Ectodermal cell (in vitro differentiated cells): ENCODE measurements at regions not wholly inside any gene's neighbourhood (a gene's known extent, or its start where the extent isn't known, plus 50 kb on each side); places are given as distances from the start of the nearest gene placed in this dataset.

Source experiments
- H3K27ac ChIP-seq: 2 replicates; pipeline ENCODE4 v1.7.0; 2013; ENCODE audit warnings: mild to moderate bottlenecking, low read depth, low read length; ENCODE audit not compliant: insufficient read depth, poor library complexity, severe bottlenecking
- H3K27me3 ChIP-seq: 2 replicates; pipeline ENCODE4 v1.7.0; 2013; ENCODE audit warnings: mild to moderate bottlenecking, low read length; ENCODE audit not compliant: insufficient read depth, control insufficient read depth, poor library complexity, severe bottlenecking
- H3K36me3 ChIP-seq: one replicate; pipeline ENCODE4 v1.7.0; 2013; ENCODE audit warnings: low read length; ENCODE audit not compliant: control insufficient read depth, insufficient read depth
- H3K4me1 ChIP-seq: one replicate; pipeline ENCODE4 v1.7.0; 2013; ENCODE audit warnings: low read length; ENCODE audit not compliant: control insufficient read depth, insufficient read depth
- H3K4me3 ChIP-seq: 2 replicates; pipeline ENCODE4 v1.7.0; 2013; ENCODE audit warnings: low read depth, low read length, control low read depth; ENCODE audit not compliant: insufficient read depth
- H3K9me3 ChIP-seq: 2 replicates; pipeline ENCODE4 v1.7.0; 2013; ENCODE audit warnings: mild to moderate bottlenecking, low read length, moderate library complexity; ENCODE audit not compliant: control insufficient read depth
- WGBS, 2 experiments: methylation state at CpG; one replicate each; pipeline ENCODE4 v1.1.7; 2013; ENCODE audit warnings: missing lambda C conversion rate in 2 of 2; 5-methylcytosine and 5-hydroxymethylcytosine counted together

DNA sequence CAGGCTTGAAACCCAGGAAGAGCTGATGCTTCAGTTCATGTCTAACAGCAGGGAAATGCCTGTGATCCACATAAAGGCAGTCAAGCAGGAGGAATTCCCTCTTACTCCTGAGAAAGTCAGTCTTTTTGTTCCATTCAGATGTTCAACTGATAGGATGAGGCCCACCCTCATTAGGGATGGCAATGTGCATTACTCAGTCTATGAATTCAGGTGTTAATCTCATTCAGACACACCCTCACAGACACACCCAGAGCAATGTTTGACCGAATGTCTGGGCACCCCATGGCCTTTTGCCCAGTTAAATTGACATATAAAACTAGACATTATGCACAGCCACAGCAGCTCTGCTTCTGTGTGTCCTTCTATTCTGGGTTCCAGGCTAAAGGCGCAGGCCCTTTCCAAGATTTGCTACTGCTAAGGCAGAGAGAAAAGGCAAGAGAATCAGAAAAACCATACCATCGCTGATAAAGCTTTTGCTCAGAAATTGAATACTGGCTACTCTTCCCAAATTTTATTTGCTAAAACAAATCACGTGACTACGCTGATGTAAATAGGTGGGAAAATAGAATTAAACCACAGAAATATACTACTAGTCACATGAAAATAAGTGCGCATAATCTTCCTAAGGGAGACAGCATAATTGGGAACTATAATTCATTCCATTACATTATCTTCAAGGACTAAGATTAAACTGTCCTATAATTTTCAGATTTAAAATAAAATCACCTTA lies 625.0 kb upstream of the MAN1A1 start:
- H3K4me3 ChIP-seq = no peak overlapping the region
- no peaks in the 10 kb centered on the region for H3K9me3 ChIP-seq
- H3K36me3 ChIP-seq = no peaks in the 10 kb centered on the region
- H3K27ac ChIP-seq = no peak overlapping the region
- 88 to 97% methylated on average over 4 to 6 of the region's 6 CpGs for WGBS, 2 experiments
- no peaks in the 10 kb centered on the region for H3K27me3 ChIP-seq
- H3K4me1 ChIP-seq = no peaks in the 10 kb centered on the region

DNA sequence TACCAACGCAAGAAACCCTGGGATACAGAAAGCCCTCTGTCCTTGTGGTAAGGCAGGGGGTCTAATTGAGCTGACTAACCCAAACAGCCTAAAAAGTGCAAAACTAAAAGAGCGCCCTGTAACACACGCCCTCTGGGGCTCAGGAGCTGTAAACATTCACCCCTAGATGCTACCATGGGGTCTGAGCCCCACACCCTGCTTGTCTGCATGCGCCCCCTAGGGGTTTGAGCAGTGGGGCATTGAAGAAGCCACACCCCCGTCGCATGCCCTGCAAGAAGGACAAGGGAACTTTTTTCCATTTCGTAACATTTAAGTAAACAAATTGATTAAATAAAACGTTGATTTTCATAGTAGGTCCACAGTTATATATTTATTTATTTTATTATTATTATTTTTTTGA lies 616.9 kb upstream of the MAN1A1 start:
- Histone ChIP-seq H3K4me3 (no peak overlapping the region), H3K4me1 (no peaks in the 10 kb centered on the region), H3K27ac (no peak overlapping the region), H3K9me3 (no peaks in the 10 kb centered on the region), H3K36me3 (no peaks in the 10 kb centered on the region), H3K27me3 (no peaks in the 10 kb centered on the region)
- 89 to 91% methylated on average over 6 to 7 of the region's 8 CpGs for WGBS, 2 experiments

DNA sequence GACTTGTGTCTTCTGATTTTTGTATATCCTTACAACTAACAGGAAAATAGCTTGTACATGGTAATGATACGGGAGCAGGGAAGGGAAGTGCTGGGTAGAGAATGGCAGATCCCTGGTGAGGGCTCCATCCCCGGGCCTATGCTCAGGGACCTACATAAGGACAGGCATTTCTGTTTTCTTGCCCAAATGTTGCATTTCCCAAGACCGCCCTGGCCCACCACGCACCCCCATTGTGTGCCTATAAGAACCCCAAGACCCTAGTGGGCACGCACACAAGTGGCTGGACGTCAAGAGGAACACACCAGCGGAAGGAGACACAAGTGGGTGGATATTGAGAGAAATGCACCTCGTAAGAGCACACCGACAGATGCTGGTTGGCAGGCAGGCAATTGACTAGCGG lies 616.3 kb upstream of the MAN1A1 start:
- no peak overlapping the region for H3K4me3 ChIP-seq
- 95 to 97% methylated on average over 10 of the region's 10 CpGs for WGBS, 2 experiments
- no peaks in the 10 kb centered on the region for H3K36me3 ChIP-seq
- no peaks in the 10 kb centered on the region for H3K27me3 ChIP-seq
- H3K9me3 ChIP-seq = no peaks in the 10 kb centered on the region
- no peak overlapping the region for H3K27ac ChIP-seq
- H3K4me1 ChIP-seq = no peaks in the 10 kb centered on the region

DNA sequence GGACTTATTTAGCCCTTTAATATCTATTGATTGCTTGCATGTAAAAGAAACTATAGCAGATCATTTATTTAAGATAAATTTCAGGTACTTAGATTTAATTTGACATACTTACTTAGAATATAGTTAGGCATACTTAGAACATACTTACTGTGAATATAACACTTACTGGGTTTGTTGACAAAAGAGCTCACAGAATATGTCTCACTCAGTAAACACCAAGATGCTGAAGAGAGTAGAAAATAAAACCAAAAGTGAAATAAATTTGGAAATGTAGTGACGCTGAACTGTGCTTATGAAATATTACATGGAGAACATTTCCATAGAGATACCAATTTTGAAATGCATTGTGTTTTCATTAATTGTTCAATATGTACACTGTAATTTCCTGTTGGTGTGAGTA lies 615.4 kb upstream of the MAN1A1 start:
- Histone ChIP-seq H3K4me1 (no peaks in the 10 kb centered on the region), H3K27me3 (no peaks in the 10 kb centered on the region), H3K4me3 (no peak overlapping the region), H3K27ac (no peak overlapping the region), H3K9me3 (no peaks in the 10 kb centered on the region), H3K36me3 (no peaks in the 10 kb centered on the region)
- WGBS, 2 experiments = 100% methylated on average over 1 of the region's 1 CpG

DNA sequence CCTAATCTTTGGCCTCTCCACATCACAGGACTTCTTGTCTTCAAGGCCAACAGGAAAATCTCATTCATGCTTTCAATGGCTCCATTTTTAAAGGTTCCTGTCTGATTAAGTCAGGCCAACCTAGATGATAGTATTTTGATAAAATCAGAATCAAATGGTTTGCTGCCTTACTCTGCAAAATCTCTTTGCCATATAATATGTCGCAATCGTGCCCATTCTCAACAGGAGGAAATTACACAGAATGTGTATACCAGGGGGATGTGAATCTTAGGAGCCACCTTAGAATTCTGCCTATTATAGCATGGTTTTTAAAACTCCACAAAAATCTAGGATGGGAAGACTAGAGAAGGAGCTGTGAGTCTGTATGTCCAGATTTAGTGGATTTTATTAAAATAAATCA lies 612.9 kb upstream of the MAN1A1 start:
- Histone ChIP-seq H3K4me3 (no peak overlapping the region), H3K27me3 (no peaks in the 10 kb centered on the region), H3K36me3 (no peaks in the 10 kb centered on the region), H3K9me3 (no peaks in the 10 kb centered on the region), H3K27ac (no peak overlapping the region), H3K4me1 (no peaks in the 10 kb centered on the region)
- WGBS, 2 experiments = 92 to 100% methylated on average over 2 of the region's 2 CpGs

DNA sequence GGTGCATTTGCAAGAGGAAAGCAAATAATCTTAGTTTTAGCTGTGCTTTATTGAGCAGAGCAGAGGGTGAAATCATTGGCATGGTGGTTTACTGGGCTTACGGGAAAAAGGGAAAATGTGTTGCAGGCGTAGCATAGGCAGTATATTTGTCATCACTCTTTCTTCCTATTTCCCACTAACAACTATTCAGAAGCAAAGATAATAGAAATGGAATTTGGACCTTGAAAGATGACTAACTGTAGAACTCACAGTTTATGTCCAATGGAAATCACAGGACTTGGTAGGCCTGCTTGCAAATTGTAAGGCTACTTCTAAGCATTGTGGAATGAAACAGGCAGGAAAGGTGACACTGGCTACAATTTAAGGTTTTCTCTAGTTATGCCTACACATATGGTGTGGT lies 611.9 kb upstream of the MAN1A1 start:
- Histone ChIP-seq H3K27ac (no peak overlapping the region), H3K36me3 (no peaks in the 10 kb centered on the region), H3K4me1 (no peaks in the 10 kb centered on the region), H3K9me3 (no peaks in the 10 kb centered on the region), H3K4me3 (no peak overlapping the region), H3K27me3 (no peaks in the 10 kb centered on the region)
- WGBS, 2 experiments = 94% methylated on average over 2 of the region's 2 CpGs; no CpG with 5 or more reads in 1 of the 2 experiments

DNA sequence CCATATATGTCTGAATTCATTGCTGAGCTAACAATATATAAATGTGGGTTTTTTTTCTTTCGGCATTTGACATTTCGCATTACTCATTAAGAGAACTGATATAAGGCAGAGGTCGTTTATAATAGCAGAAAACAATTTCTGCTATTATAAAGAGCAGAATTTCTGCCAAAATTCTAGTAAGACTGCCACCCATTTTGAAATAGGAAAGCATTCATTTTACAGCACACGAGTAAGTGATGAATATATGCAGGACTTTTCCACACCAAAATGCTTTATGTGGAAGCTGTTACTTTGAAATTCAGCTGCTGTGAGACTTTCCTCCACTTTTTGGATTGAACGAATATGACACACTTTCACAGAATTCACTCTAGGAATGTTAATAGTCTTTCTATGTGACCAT lies 610.9 kb upstream of the MAN1A1 start:
- H3K36me3 ChIP-seq = no peaks in the 10 kb centered on the region
- no peaks in the 10 kb centered on the region for H3K4me1 ChIP-seq
- no peak overlapping the region for H3K27ac ChIP-seq
- H3K9me3 ChIP-seq = no peaks in the 10 kb centered on the region
- H3K4me3 ChIP-seq = no peak overlapping the region
- H3K27me3 ChIP-seq = no peaks in the 10 kb centered on the region
- WGBS, 2 experiments = 94 to 95% methylated on average over 4 to 5 of the region's 5 CpGs

DNA sequence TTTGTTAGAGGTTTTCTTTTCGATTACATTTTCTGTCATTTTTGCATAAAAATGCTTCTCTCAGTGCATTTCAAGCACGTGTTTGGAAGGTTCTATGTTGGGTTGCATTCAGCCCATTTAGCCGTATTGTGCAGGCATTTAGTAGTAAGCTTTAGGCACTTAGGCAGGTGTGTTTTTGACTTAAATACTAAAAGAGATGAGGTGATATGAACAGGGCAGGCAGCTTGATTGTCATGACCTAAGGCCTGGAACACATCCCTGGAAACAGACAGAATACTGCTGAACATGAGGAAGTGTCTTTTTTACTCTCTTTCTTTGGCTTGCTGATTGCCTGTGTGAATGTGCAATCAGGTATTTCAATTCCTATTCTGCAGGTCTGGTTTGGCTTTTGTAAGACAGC lies 610.5 kb upstream of the MAN1A1 start:
- 64 to 69% methylated on average over 3 of the region's 3 CpGs for WGBS, 2 experiments
- Histone ChIP-seq H3K9me3 (no peaks in the 10 kb centered on the region), H3K4me1 (no peaks in the 10 kb centered on the region), H3K4me3 (no peak overlapping the region), H3K27ac (no peak overlapping the region), H3K27me3 (no peaks in the 10 kb centered on the region), H3K36me3 (no peaks in the 10 kb centered on the region)

DNA sequence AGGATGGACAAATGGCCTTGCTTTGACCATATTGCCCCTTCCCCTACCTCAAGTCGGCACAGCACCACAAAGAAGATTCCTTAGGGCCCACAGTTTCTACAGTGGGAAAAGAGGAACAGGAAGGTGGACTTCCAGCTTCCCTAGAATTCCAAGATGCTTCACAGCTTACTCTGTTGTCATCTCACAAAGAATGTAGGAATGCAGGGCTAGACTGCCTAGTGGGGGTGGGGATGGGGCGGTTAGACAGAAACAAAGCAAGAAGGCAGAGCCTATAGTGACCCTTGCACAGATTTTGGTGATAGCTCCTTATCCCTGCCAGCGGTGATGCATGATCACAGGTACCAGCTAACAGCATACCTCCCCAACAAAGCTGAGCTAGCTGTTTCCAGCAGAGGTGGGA lies 607.6 kb upstream of the MAN1A1 start:
- no peak overlapping the region for H3K27ac ChIP-seq
- 78 to 82% methylated on average over 3 of the region's 3 CpGs for WGBS, 2 experiments
- H3K9me3 ChIP-seq = no peaks in the 10 kb centered on the region
- no peaks in the 10 kb centered on the region for H3K36me3 ChIP-seq
- H3K4me1 ChIP-seq = no peaks in the 10 kb centered on the region
- no peaks in the 10 kb centered on the region for H3K27me3 ChIP-seq
- no peak overlapping the region for H3K4me3 ChIP-seq

DNA sequence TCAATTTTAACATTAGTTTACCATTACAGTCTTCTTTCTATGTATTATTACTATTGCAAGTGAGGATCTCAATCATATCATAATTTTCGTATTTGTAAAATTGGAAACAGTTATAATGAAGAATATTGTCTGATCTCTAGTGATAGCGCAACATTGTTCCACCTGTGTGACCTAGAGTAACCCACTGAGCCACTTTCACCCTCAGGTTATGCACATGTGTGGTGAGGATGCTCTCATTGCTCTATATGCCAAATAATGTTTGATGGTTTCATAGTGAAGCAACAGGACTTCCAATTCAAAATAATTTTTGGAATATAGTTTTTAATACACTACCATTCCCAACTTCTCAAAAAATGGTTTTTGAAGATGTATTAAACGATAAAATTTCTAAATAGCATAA lies 603.1 kb upstream of the MAN1A1 start:
- Histone ChIP-seq H3K4me1 (no peaks in the 10 kb centered on the region), H3K27ac (no peak overlapping the region), H3K36me3 (no peaks in the 10 kb centered on the region), H3K27me3 (no peaks in the 10 kb centered on the region), H3K9me3 (no peaks in the 10 kb centered on the region), H3K4me3 (no peak overlapping the region)
- WGBS, 2 experiments = 100% methylated on average over 1 to 2 of the region's 3 CpGs

DNA sequence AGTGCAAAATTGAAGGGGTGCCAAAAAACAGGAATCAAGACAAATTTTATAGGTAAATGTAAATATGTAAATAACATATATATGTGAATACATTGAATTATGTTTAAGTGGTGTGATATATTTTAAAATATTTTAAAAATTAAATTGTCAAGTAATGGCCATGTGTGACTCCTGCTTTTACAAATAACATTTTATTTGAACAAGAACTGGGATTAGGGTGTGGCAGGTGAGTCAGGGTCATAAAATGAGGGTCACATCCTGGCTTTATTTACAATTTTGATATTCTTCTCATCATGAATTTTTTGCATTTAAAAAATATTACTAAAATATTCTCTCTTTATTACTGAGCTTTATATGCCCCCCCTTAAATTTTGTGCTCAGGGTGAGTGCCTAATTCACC lies 601.1 kb upstream of the MAN1A1 start:
- no peaks in the 10 kb centered on the region for H3K4me1 ChIP-seq
- no peaks in the 10 kb centered on the region for H3K27me3 ChIP-seq
- H3K36me3 ChIP-seq = no peaks in the 10 kb centered on the region
- H3K9me3 ChIP-seq = no peaks in the 10 kb centered on the region
- no peak overlapping the region for H3K27ac ChIP-seq
- no peak overlapping the region for H3K4me3 ChIP-seq
